OCI-LY3 (cell line): ENCODE measurements at regions not wholly inside any gene's neighbourhood (a gene's known extent, or its start where the extent isn't known, plus 50 kb on each side); places are given as distances from the start of the nearest gene placed in this dataset.

Experiments used
- H2AFZ ChIP-seq: fragments of 200-600, 300-600 bp; shearing (Covaris generic); 2 replicates; pipeline ENCODE4 v1.6.0; 2014; ENCODE audit warnings: antibody characterized with exemption, low read depth, low read length
- H3K27ac ChIP-seq: fragments of 200-600, 300-600 bp; sonication (generic); 2 replicates; pipeline ENCODE4 v1.5.1; 2014; ENCODE audit warnings: mild to moderate bottlenecking, low read length, moderate library complexity, mixed read lengths
- H3K27me3 ChIP-seq: fragments of 200-600, 300-600 bp; sonication (generic); 2 replicates; pipeline ENCODE4 v1.6.1; 2014; ENCODE audit warnings: low read depth, low read length, mixed read lengths
- H3K36me3 ChIP-seq: fragments of 200-600, 300-600 bp; sonication (generic); replicated peaks from 2 replicates; pipeline ENCODE3; 2014; ENCODE audit warnings: low read depth, low read length, mixed read lengths
- H3K4me1 ChIP-seq: fragments of 300-600, 200-600 bp; sonication (generic); 2 replicates; pipeline ENCODE4 v1.6.1; 2014; ENCODE audit warnings: low read length, mixed read lengths
- H3K4me2 ChIP-seq: fragments of 200-600, 300-600 bp; sonication (generic); 2 replicates; pipeline ENCODE4 v1.6.1; 2014; ENCODE audit warnings: low read length, mixed read lengths
- H3K4me3 ChIP-seq: fragments of 300-600, 200-600 bp; sonication (generic); 2 replicates; pipeline ENCODE4 v1.5.1; 2014; ENCODE audit warnings: antibody characterized with exemption, mild to moderate bottlenecking, low read length, moderate library complexity
- H3K79me2 ChIP-seq: fragments of 300-600, 200-600 bp; shearing (Covaris generic); 2 replicates; pipeline ENCODE4 v1.6.1; 2014; ENCODE audit warnings: mild to moderate bottlenecking, low read length, mixed read lengths
- H3K9ac ChIP-seq: fragments of 300-600, 200-600 bp; shearing (Covaris generic); 2 replicates; pipeline ENCODE4 v1.6.0; 2014; ENCODE audit warnings: mild to moderate bottlenecking, low read length, moderate library complexity
- H3K9me3 ChIP-seq: fragments of 200-600, 300-600 bp; shearing (Covaris generic); 2 replicates; pipeline ENCODE4 v1.6.1; 2014; ENCODE audit warnings: low read length, mixed read lengths; ENCODE audit not compliant: insufficient read depth
- H4K20me1 ChIP-seq: fragments of 200-600, 300-600 bp; sonication (generic); 2 replicates; pipeline ENCODE4 v1.6.1; 2016; ENCODE audit warnings: low read length, mixed read lengths; ENCODE audit not compliant: insufficient read depth
- EZH2phosphoT487 ChIP-seq: fragments of 200-600 bp; shearing (Covaris generic); IDR thresholded peaks from 2 replicates; pipeline ENCODE4 v1.6.1; 2018; ENCODE audit warnings: antibody characterized with exemption, mixed run types, low read depth
- TF ChIP-seq, protein P1 (sequence below): fragments of 200-600, 300-600 bp; sonication (generic); IDR thresholded peaks from 2 replicates; pipeline ENCODE4 v1.5.1; 2014; ENCODE audit warnings: antibody characterized with exemption, low read length, low read depth

- Histone ChIP-seq H3K27me3 (no peaks in the 10 kb centered on the region), H3K9me3 (no peaks in the 10 kb centered on the region), H3K9ac (no peak overlapping the region), H3K4me1 (peaks cover 17% of the 10 kb centered on the region), H3K4me3 (no peak overlapping the region), H4K20me1 (no peaks in the 10 kb centered on the region), H3K36me3 (no peaks in the 10 kb centered on the region), H3K4me2 (no peak overlapping the region), H3K27ac (no peak overlapping the region), H2AFZ (no peak overlapping the region), H3K79me2 (no peaks in the 10 kb centered on the region)
- TF ChIP-seq, protein P1, sequence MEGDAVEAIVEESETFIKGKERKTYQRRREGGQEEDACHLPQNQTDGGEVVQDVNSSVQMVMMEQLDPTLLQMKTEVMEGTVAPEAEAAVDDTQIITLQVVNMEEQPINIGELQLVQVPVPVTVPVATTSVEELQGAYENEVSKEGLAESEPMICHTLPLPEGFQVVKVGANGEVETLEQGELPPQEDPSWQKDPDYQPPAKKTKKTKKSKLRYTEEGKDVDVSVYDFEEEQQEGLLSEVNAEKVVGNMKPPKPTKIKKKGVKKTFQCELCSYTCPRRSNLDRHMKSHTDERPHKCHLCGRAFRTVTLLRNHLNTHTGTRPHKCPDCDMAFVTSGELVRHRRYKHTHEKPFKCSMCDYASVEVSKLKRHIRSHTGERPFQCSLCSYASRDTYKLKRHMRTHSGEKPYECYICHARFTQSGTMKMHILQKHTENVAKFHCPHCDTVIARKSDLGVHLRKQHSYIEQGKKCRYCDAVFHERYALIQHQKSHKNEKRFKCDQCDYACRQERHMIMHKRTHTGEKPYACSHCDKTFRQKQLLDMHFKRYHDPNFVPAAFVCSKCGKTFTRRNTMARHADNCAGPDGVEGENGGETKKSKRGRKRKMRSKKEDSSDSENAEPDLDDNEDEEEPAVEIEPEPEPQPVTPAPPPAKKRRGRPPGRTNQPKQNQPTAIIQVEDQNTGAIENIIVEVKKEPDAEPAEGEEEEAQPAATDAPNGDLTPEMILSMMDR: no peak
- TF ChIP-seq EZH2phosphoT487: no peak
These were observed 91.4 kb upstream of the MLIP start for GRCh38 chr6:54019860-54020259.

DNA sequence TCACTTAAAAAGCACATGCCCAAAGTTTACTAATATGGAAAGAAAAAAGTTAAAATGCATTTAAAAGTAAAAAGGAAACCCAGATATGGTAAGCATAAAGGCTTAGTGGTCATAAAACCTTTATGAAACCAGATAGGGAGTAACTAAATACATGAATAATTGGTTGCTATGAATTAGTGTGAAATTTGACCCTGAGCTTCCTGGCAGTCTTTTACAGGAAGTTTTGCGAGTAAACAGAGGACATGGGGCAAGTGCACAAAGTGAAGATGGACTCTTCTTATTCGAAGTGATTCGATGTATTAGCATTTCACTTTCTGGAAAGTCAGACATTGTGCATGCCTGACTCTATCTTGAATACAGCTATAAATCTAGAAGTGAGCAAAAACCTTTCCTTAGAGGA is 90.9 kb upstream of the MLIP start:
- H2AFZ ChIP-seq: peak overlapping the region; percentile 21; the same call in 1 of the 2 replicates
- H3K79me2 ChIP-seq: no peaks in the 10 kb centered on the region
- TF ChIP-seq EZH2phosphoT487: no peak
- no peaks in the 10 kb centered on the region for H3K27me3 ChIP-seq
- H3K36me3 ChIP-seq: no peaks in the 10 kb centered on the region
- no peak overlapping the region for H3K9ac ChIP-seq
- no peaks in the 10 kb centered on the region for H3K9me3 ChIP-seq
- no peak overlapping the region for H3K4me3 ChIP-seq
- H4K20me1 ChIP-seq: no peaks in the 10 kb centered on the region
- H3K4me1 ChIP-seq: peaks cover 12% of the 10 kb centered on the region
- H3K4me2 ChIP-seq: no peak overlapping the region
- no peak overlapping the region for H3K27ac ChIP-seq

- Histone ChIP-seq H3K4me2 (no peak overlapping the region), H4K20me1 (no peaks in the 10 kb centered on the region), H3K27ac (no peak overlapping the region), H2AFZ (no peak overlapping the region), H3K4me1 (no peaks in the 10 kb centered on the region), H3K27me3 (no peaks in the 10 kb centered on the region), H3K4me3 (no peak overlapping the region), H3K9ac (no peak overlapping the region), H3K9me3 (no peaks in the 10 kb centered on the region), H3K79me2 (no peaks in the 10 kb centered on the region), H3K36me3 (no peaks in the 10 kb centered on the region)
- no peak for TF ChIP-seq EZH2phosphoT487
These were observed 84.4 kb upstream of the MLIP start for GRCh38 chr6:54026652-54027400.

GRCh38 chr6:54028170-54028569 is 83.1 kb upstream of the MLIP start:
- Histone ChIP-seq H3K27me3 (no peaks in the 10 kb centered on the region), H3K4me1 (no peaks in the 10 kb centered on the region), H3K4me3 (no peak overlapping the region), H3K9ac (no peak overlapping the region), H3K9me3 (no peaks in the 10 kb centered on the region), H3K36me3 (no peaks in the 10 kb centered on the region), H2AFZ (no peak overlapping the region), H3K27ac (no peak overlapping the region), H4K20me1 (no peaks in the 10 kb centered on the region), H3K4me2 (no peak overlapping the region), H3K79me2 (no peaks in the 10 kb centered on the region)
- TF ChIP-seq EZH2phosphoT487: no peak
- TF ChIP-seq, protein P1: no peak

GRCh38 chr6:54029187-54029586 is 82.1 kb upstream of the MLIP start:
- TF ChIP-seq, protein P1: no peak
- TF ChIP-seq EZH2phosphoT487: no peak
- H3K36me3 ChIP-seq: no peaks in the 10 kb centered on the region
- no peaks in the 10 kb centered on the region for H3K79me2 ChIP-seq
- no peak overlapping the region for H2AFZ ChIP-seq
- no peaks in the 10 kb centered on the region for H3K9me3 ChIP-seq
- no peaks in the 10 kb centered on the region for H4K20me1 ChIP-seq
- no peak overlapping the region for H3K4me3 ChIP-seq
- no peak overlapping the region for H3K27ac ChIP-seq
- no peaks in the 10 kb centered on the region for H3K27me3 ChIP-seq
- no peak overlapping the region for H3K4me2 ChIP-seq
- no peaks in the 10 kb centered on the region for H3K4me1 ChIP-seq
- no peak overlapping the region for H3K9ac ChIP-seq
